PC-9 (cell line): ENCODE measurements at regions not wholly inside any gene's neighbourhood (a gene's known extent, or its start where the extent isn't known, plus 50 kb on each side); places are given as distances from the start of the nearest gene placed in this dataset.

ENCODE experiments used
- CTCF ChIP-seq: fragments of 200-600 bp; sonication (generic); conservative IDR thresholded peaks from 2 replicates; pipeline ENCODE4 v1.6.1; 2017; ENCODE audit warnings: mixed run types, antibody characterized with exemption, mild to moderate bottlenecking, moderate library complexity
- EZH2 ChIP-seq: fragments of 200-600 bp; sonication (generic); IDR thresholded peaks from 2 replicates; pipeline ENCODE4 v1.8.0; 2017; ENCODE audit warnings: antibody characterized with exemption, low read depth

GRCh38 chr18:22066083-22066485 is 103.3 kb upstream of the GATA6 start:
- TF ChIP-seq CTCF (no peak), EZH2 (no peak)
